Natural killer cell (primary cell): ENCODE measurements at regions not wholly inside any gene's neighbourhood (a gene's known extent, or its start where the extent isn't known, plus 50 kb on each side); places are given as distances from the start of the nearest gene placed in this dataset.

ENCODE experiments used
- ATAC-seq, 3 donors: fragments of 150-1000 bp in 2 of 3; fragments of 200-7000 bp in 1 of 3; cut with Tn5 transposase; 1 replicate in 1 of 3; 2 replicates in 2 of 3; pipeline ENCODE4 v1.10.0; 2021; ENCODE audit warnings: mild to moderate bottlenecking in 2 of 3, moderate library complexity in 2 of 3
- DNase-seq, 2 donors: peaks; one replicate each; pipeline versions ENCODE4 v3.0.0 to v3.0.0-alpha.2; 2013 to 2021; ENCODE audit warnings: mixed read lengths in 1 of 2
- H3K27ac ChIP-seq: one replicate; pipeline ENCODE4 v1.5.1; 2013; ENCODE audit warnings: mild to moderate bottlenecking, low read length
- H3K27me3 ChIP-seq: one replicate; pipeline ENCODE4 v1.6.1; 2013; ENCODE audit warnings: low read length; ENCODE audit not compliant: control insufficient read depth, insufficient read depth
- H3K36me3 ChIP-seq: one replicate; pipeline ENCODE4 v1.6.1; 2013; ENCODE audit warnings: low read length; ENCODE audit not compliant: control insufficient read depth, insufficient read depth
- H3K4me1 ChIP-seq: one replicate; pipeline ENCODE4 v1.6.1; 2013; ENCODE audit warnings: low read length; ENCODE audit not compliant: control insufficient read depth, insufficient read depth
- H3K4me3 ChIP-seq: one replicate; pipeline ENCODE4 v1.5.1; 2013; ENCODE audit warnings: low read length
- H3K9me3 ChIP-seq: one replicate; pipeline ENCODE4 v1.6.1; 2013; ENCODE audit warnings: low read length; ENCODE audit not compliant: control insufficient read depth, insufficient read depth
- H3K27ac Mint-ChIP-seq, 2 donors: one replicate each; pipeline ENCODE4 v1.8.0; 2022; ENCODE audit warnings: mild to moderate bottlenecking in 2 of 2, mixed read lengths in 2 of 2, moderate library complexity in 1 of 2
- H3K27me3 Mint-ChIP-seq, 2 donors: one replicate each; pipeline ENCODE4 v1.8.0; 2022; ENCODE audit warnings: low read depth in 2 of 2, mixed read lengths in 2 of 2
- H3K36me3 Mint-ChIP-seq: one replicate; pipeline ENCODE4 v1.8.0; 2022; ENCODE audit warnings: mixed read lengths
- H3K4me1 Mint-ChIP-seq, 2 donors: one replicate each; pipeline ENCODE4 v1.8.0; 2022; ENCODE audit warnings: mixed read lengths in 2 of 2
- H3K4me3 Mint-ChIP-seq: one replicate; pipeline ENCODE4 v1.8.0; 2022; ENCODE audit warnings: mild to moderate bottlenecking, moderate library complexity, mixed read lengths
- H3K9me3 Mint-ChIP-seq, 2 donors: one replicate each; pipeline ENCODE4 v1.8.0; 2022; ENCODE audit warnings: mixed read lengths in 2 of 2
- whole genome bisulfite sequencing: methylation state at CpG from one replicate; pipeline ENCODE4 v1.1.7; 2013; ENCODE audit warnings: missing lambda C conversion rate; ENCODE audit not compliant: insufficient coverage; 5-methylcytosine and 5-hydroxymethylcytosine counted together
- intact Hi-C: fragments of 100-400 bp; cut with micrococcal nuclease; formaldehyde crosslinking; loops from one replicate; pipeline ENCODE4 v1.14.2; 2022
- TF ChIP-seq, protein P1 (sequence below): fragments of 200-600 bp; IDR thresholded peaks from one replicate; pipeline ENCODE4 v1.8.0; 2022; ENCODE audit warnings: antibody characterized with exemption

- H3K27me3 Mint-ChIP-seq = peaks cover 17 to 37% of the 10 kb centered on the region in 2 donors
- H3K36me3 Mint-ChIP-seq = no peaks in the 10 kb centered on the region
- H3K27me3 ChIP-seq = no peaks in the 10 kb centered on the region
- H3K4me1 ChIP-seq = no peaks in the 10 kb centered on the region
- H3K9me3 ChIP-seq = no peaks in the 10 kb centered on the region
- TF ChIP-seq, protein P1, sequence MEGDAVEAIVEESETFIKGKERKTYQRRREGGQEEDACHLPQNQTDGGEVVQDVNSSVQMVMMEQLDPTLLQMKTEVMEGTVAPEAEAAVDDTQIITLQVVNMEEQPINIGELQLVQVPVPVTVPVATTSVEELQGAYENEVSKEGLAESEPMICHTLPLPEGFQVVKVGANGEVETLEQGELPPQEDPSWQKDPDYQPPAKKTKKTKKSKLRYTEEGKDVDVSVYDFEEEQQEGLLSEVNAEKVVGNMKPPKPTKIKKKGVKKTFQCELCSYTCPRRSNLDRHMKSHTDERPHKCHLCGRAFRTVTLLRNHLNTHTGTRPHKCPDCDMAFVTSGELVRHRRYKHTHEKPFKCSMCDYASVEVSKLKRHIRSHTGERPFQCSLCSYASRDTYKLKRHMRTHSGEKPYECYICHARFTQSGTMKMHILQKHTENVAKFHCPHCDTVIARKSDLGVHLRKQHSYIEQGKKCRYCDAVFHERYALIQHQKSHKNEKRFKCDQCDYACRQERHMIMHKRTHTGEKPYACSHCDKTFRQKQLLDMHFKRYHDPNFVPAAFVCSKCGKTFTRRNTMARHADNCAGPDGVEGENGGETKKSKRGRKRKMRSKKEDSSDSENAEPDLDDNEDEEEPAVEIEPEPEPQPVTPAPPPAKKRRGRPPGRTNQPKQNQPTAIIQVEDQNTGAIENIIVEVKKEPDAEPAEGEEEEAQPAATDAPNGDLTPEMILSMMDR = no peak
- H3K27ac Mint-ChIP-seq = no peak overlapping the region
- peaks cover 0 to 12% of the 10 kb centered on the region in 2 donors for H3K4me1 Mint-ChIP-seq
- H3K27ac ChIP-seq = no peak overlapping the region
- DNase-seq (no peak), ATAC-seq (no peak)
- no peaks in the 10 kb centered on the region for H3K36me3 ChIP-seq
- intact Hi-C loops = no loop called here
- no peaks in the 10 kb centered on the region for H3K9me3 Mint-ChIP-seq
- no peak overlapping the region for H3K4me3 Mint-ChIP-seq
- WGBS = 94% methylated on average over 6 of the region's 6 CpGs
- no peak overlapping the region for H3K4me3 ChIP-seq
Observed at GRCh38 chr16:79361132-79361751, 239.3 kb downstream of the MAF start.

DNA sequence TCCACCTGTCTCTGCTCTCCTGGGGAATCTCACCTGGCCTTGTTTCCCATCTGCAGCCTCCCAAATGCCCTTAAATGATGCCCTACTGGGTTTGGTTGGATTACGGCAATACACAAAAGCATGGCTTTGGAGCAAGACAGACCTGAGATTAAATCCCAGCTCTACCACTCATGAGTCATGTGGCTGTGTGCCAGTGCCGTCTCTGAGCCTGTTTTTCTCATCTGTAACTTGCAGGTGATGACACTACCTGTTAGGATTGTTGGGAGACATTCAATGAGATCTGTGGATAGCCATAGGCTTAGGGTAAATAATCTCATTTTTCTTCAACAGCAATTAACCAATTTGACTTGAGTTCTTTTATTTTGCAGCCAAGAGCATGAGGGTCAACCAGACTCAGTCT is 240.3 kb downstream of the MAF start:
- Mint-ChIP-seq H3K9me3 (no peaks in the 10 kb centered on the region), H3K4me3 (no peak overlapping the region), H3K4me1 (peaks cover 0 to 12% of the 10 kb centered on the region in 2 donors), H3K27ac (no peak overlapping the region), H3K27me3 (peaks cover 15 to 33% of the 10 kb centered on the region in 2 donors), H3K36me3 (no peaks in the 10 kb centered on the region)
- Histone ChIP-seq H3K4me3 (no peak overlapping the region), H3K9me3 (no peaks in the 10 kb centered on the region), H3K36me3 (no peaks in the 10 kb centered on the region), H3K4me1 (no peaks in the 10 kb centered on the region), H3K27ac (no peak overlapping the region), H3K27me3 (no peaks in the 10 kb centered on the region)
- ATAC-seq (no peak), DNase-seq (no peak)
- TF ChIP-seq, protein P1 = no peak
- WGBS = 92% methylated on average over 1 of the region's 2 CpGs
- intact Hi-C loops = no loop called here

DNA sequence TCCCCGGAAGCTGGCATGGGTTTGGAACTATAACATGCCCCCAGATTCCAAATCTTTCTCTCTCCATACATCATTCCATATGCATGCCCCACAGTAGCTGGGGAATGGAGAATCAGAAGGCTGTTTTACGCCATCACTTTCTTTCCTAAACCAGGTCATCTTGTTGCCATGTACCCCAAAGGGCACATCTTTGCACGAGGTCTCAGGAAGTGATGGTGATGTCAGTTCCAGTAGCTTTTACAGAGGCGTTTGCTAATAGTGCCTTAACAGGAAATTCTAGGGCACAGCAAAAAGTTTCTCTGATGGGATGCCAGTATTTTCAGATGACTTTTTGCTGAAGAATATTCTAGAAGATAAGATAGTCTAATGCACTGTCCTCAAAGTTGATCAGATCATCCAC is 241.5 kb downstream of the MAF start:
- Mint-ChIP-seq H3K9me3 (no peaks in the 10 kb centered on the region), H3K4me3 (no peak overlapping the region), H3K27ac (no peak overlapping the region), H3K27me3 (peaks cover 12 to 21% of the 10 kb centered on the region in 2 donors), H3K36me3 (no peaks in the 10 kb centered on the region), H3K4me1 (peaks cover 0 to 7% of the 10 kb centered on the region in 2 donors)
- H3K4me3 ChIP-seq = no peak overlapping the region
- H3K4me1 ChIP-seq = no peaks in the 10 kb centered on the region
- ATAC-seq = no peak
- no peaks in the 10 kb centered on the region for H3K9me3 ChIP-seq
- H3K27ac ChIP-seq = no peak overlapping the region
- H3K36me3 ChIP-seq = no peaks in the 10 kb centered on the region
- TF ChIP-seq, protein P1 = no peak
- intact Hi-C loops = no loop called here
- no peak for DNase-seq
- H3K27me3 ChIP-seq = no peaks in the 10 kb centered on the region
- WGBS = 47% methylated on average over 3 of the region's 4 CpGs

- H3K27ac Mint-ChIP-seq = no peak overlapping the region
- no peak for ATAC-seq
Observed at GRCh38 chr16:79358188-79358587, 242.3 kb downstream of the MAF start.

More at GRCh38 chr16:79358188-79358587, 242.3 kb downstream of the MAF start:
- no peak for DNase-seq
- no peak overlapping the region for H3K4me3 ChIP-seq
- Mint-ChIP-seq H3K9me3 (no peaks in the 10 kb centered on the region), H3K36me3 (no peaks in the 10 kb centered on the region), H3K4me3 (no peak overlapping the region), H3K4me1 (peaks cover 0 to 7% of the 10 kb centered on the region in 2 donors), H3K27me3 (peaks cover 6 to 13% of the 10 kb centered on the region in 2 donors)
- TF ChIP-seq, protein P1 = no peak
- no peaks in the 10 kb centered on the region for H3K4me1 ChIP-seq
- H3K27me3 ChIP-seq = no peaks in the 10 kb centered on the region
- no peaks in the 10 kb centered on the region for H3K36me3 ChIP-seq
- H3K27ac ChIP-seq = no peak overlapping the region
- WGBS = 90% methylated on average over 9 of the region's 9 CpGs
- intact Hi-C loops = no loop called here
- no peaks in the 10 kb centered on the region for H3K9me3 ChIP-seq
